Keratinocyte (primary cell): ENCODE measurements at regions not wholly inside any gene's neighbourhood (a gene's known extent, or its start where the extent isn't known, plus 50 kb on each side); places are given as distances from the start of the nearest gene placed in this dataset.

Experiments used
- DNase-seq: peaks from one replicate; pipeline ENCODE4 v3.0.0-alpha.2; 2011; ENCODE audit warnings: low read depth, missing footprints, low spot score
- FAIRE-seq: peaks from 2 replicates; lab custom pipeline; 2011; peaks lifted over from hg19 to GRCh38; lab: Jason Lieb, UNC
- H2AFZ ChIP-seq: 2 replicates; pipeline ENCODE4 v1.6.0; 2012; ENCODE audit warnings: low read length, control low read depth, inconsistent platforms; ENCODE audit not compliant: control insufficient read depth
- H3K27ac ChIP-seq: 2 replicates; pipeline ENCODE4 v1.5.1; 2011; ENCODE audit warnings: low read length; ENCODE audit not compliant: control insufficient read depth, insufficient read depth
- H3K27me3 ChIP-seq: 3 replicates; pipeline ENCODE4 v1.6.0; 2011; ENCODE audit warnings: low read length; ENCODE audit not compliant: control insufficient read depth, insufficient read depth; ENCODE audit errors: extremely low read depth
- H3K36me3 ChIP-seq, 2 experiments: 2 replicates in 1 of 2; 3 replicates in 1 of 2; pipeline ENCODE4 v1.5.1; 2011; ENCODE audit warnings: low read length in 2 of 2, mild to moderate bottlenecking in 1 of 2; ENCODE audit not compliant: control insufficient read depth in 2 of 2, insufficient read depth in 2 of 2; ENCODE audit errors: extremely low read depth in 1 of 2
- H3K4me1 ChIP-seq: 3 replicates; pipeline ENCODE4 v1.5.1; 2011; ENCODE audit warnings: low read length; ENCODE audit not compliant: control insufficient read depth, insufficient read depth; ENCODE audit errors: extremely low read depth
- H3K4me2 ChIP-seq: 3 replicates; pipeline ENCODE4 v1.6.0; 2011; ENCODE audit warnings: low read depth, low read length; ENCODE audit not compliant: control insufficient read depth, insufficient read depth; ENCODE audit errors: extremely low read depth
- H3K4me3 ChIP-seq, 3 experiments: fragments of 200-600 bp in 1 of 3; sonication (generic) in 1 of 3; 2 replicates in 2 of 3; 3 replicates in 1 of 3; pipeline ENCODE4 v1.5.1; 2011 to 2016; ENCODE audit warnings: low read length in 3 of 3, mild to moderate bottlenecking in 3 of 3, control low read depth in 2 of 3, inconsistent platforms in 1 of 3, low read depth in 1 of 3, mixed read lengths in 1 of 3, mixed run types in 1 of 3, moderate library complexity in 1 of 3; ENCODE audit not compliant: control insufficient read depth in 2 of 3, insufficient read depth in 2 of 3; ENCODE audit errors: extremely low read depth in 1 of 3
- H3K79me2 ChIP-seq: 2 replicates; pipeline ENCODE4 v1.6.0; 2012; ENCODE audit warnings: low read length; ENCODE audit not compliant: control insufficient read depth, insufficient read depth
- H3K9ac ChIP-seq: 3 replicates; pipeline ENCODE4 v1.6.0; 2011; ENCODE audit warnings: low read length; ENCODE audit not compliant: control insufficient read depth, insufficient read depth; ENCODE audit errors: extremely low read depth
- H3K9me1 ChIP-seq: 3 replicates; pipeline ENCODE4 v1.6.0; 2011; ENCODE audit warnings: low read length; ENCODE audit not compliant: control insufficient read depth, insufficient read depth; ENCODE audit errors: extremely low read depth
- H3K9me3 ChIP-seq: 2 replicates; pipeline ENCODE4 v1.5.1; 2012; ENCODE audit warnings: low read depth, low read length; ENCODE audit not compliant: control insufficient read depth
- H4K20me1 ChIP-seq: 3 replicates; pipeline ENCODE4 v1.6.0; 2011; ENCODE audit warnings: low read length; ENCODE audit not compliant: control insufficient read depth, insufficient read depth; ENCODE audit errors: extremely low read depth
- CTCF ChIP-seq, 3 experiments: IDR thresholded peaks in 1 of 3; conservative IDR thresholded peaks in 1 of 3; optimal IDR thresholded peaks in 1 of 3; 2 replicates in 2 of 3; 3 replicates in 1 of 3; pipeline versions ENCODE3 to v1.5.1; 2011; ENCODE audit warnings: low read length in 3 of 3, mild to moderate bottlenecking in 3 of 3, moderate library complexity in 2 of 3, control low read depth in 1 of 3, inconsistent platforms in 1 of 3; ENCODE audit not compliant: insufficient read depth in 2 of 3; ENCODE audit errors: extremely low read depth in 1 of 3
- EZH2 ChIP-seq: IDR thresholded peaks from one replicate; pipeline ENCODE4 v1.6.1; 2012; ENCODE audit warnings: inconsistent platforms, mild to moderate bottlenecking, low read length, moderate library complexity
- dilution Hi-C: fragments of 300-500 bp; cut with MboI; formaldehyde crosslinking; loops from one replicate; pipeline ENCODE4 v1.7.0; 2020; ENCODE audit warnings: low sequenced_read_pairs; ENCODE audit not compliant: extremely low pct_ligation_motif_present

GRCh38 chr13:62510906-62511655 is 1095.4 kb upstream of the PCDH20 start:
- H4K20me1 ChIP-seq = no peaks in the 10 kb centered on the region
- no peaks in the 10 kb centered on the region for H3K9me1 ChIP-seq
- TF ChIP-seq EZH2 (no peak), CTCF (optimal IDR thresholded peaks at IDR 0.05 in 1 of 3, IDR thresholded peaks at IDR 0.05 in 1 of 3, conservative IDR thresholded peaks at IDR 0.05 in 1 of 3; ENCODE audit: extremely low read depth in 1 of 3, insufficient read depth in 2 of 3, low read length in 3 of 3) (no peak)
- no peaks in the 10 kb centered on the region for H3K36me3 ChIP-seq
- H3K4me2 ChIP-seq = no peak overlapping the region
- peaks cover 3% of the 10 kb centered on the region for H3K9me3 ChIP-seq
- no peaks in the 10 kb centered on the region for H3K79me2 ChIP-seq
- DNase-seq (no peak), FAIRE-seq (no peak)
- no peak overlapping the region for H3K9ac ChIP-seq
- H2AFZ ChIP-seq = no peak overlapping the region
- no peak overlapping the region for H3K4me3 ChIP-seq
- dilution Hi-C loops = no loop called here
- H3K27me3 ChIP-seq = no peaks in the 10 kb centered on the region
- H3K4me1 ChIP-seq = no peaks in the 10 kb centered on the region
- H3K27ac ChIP-seq = no peak overlapping the region

- dilution Hi-C loops = no loop called here
- no peaks in the 10 kb centered on the region for H3K9me1 ChIP-seq
- no peaks in the 10 kb centered on the region for H3K79me2 ChIP-seq
- TF ChIP-seq CTCF (optimal IDR thresholded peaks at IDR 0.05 in 1 of 3, IDR thresholded peaks at IDR 0.05 in 1 of 3, conservative IDR thresholded peaks at IDR 0.05 in 1 of 3; ENCODE audit: extremely low read depth in 1 of 3, insufficient read depth in 2 of 3, low read length in 3 of 3) = no peak
- TF ChIP-seq EZH2 = no peak
- H3K9me3 ChIP-seq = no peaks in the 10 kb centered on the region
- no peak overlapping the region for H3K27ac ChIP-seq
- H4K20me1 ChIP-seq = no peaks in the 10 kb centered on the region
- H3K4me1 ChIP-seq = no peaks in the 10 kb centered on the region
- no peak overlapping the region for H2AFZ ChIP-seq
- H3K9ac ChIP-seq = no peak overlapping the region
- FAIRE-seq (no peak), DNase-seq (no peak)
- no peaks in the 10 kb centered on the region for H3K36me3 ChIP-seq
- H3K4me2 ChIP-seq = no peak overlapping the region
- no peak overlapping the region for H3K4me3 ChIP-seq
- no peaks in the 10 kb centered on the region for H3K27me3 ChIP-seq
Measured at GRCh38 chr13:62502588-62502987, 1086.9 kb upstream of the PCDH20 start.
